Thoracic aorta (tissue), 2 donors: ENCODE measurements at regions not wholly inside any gene's neighbourhood (a gene's known extent, or its start where the extent isn't known, plus 50 kb on each side); places are given as distances from the start of the nearest gene placed in this dataset.

Experiments used
- ATAC-seq: fragments of 150-250 bp; one replicate; pipeline ENCODE4 v1.8.0; 2017; ENCODE audit warnings: low read depth; ENCODE audit not compliant: insufficient number of reproducible peaks, low FRiP score
- DNase-seq: peaks from one replicate; pipeline ENCODE4 v3.0.0-alpha.2; 2020; ENCODE audit warnings: low spot score
- H3K27ac ChIP-seq, 2 donors: fragments of 200-600 bp; sonication (generic); 1 replicate in 1 of 2; 2 replicates in 1 of 2; pipeline ENCODE4 v1.5.1; 2016; ENCODE audit warnings: mild to moderate bottlenecking in 2 of 2, moderate library complexity in 2 of 2
- H3K27me3 ChIP-seq: fragments of 200-600 bp; sonication (generic); replicated peaks from 2 replicates; pipeline ENCODE4 v1.6.0; 2016; ENCODE audit warnings: mild to moderate bottlenecking; ENCODE audit not compliant: insufficient read depth
- H3K36me3 ChIP-seq: fragments of 200-600 bp; sonication (generic); one replicate; pipeline ENCODE4 v1.5.1; 2016
- H3K4me1 ChIP-seq, 2 donors: fragments of 200-600 bp; sonication (generic); 1 replicate in 1 of 2; 2 replicates in 1 of 2; pipeline versions ENCODE4 v1.5.1 to v1.6.0; 2016; ENCODE audit warnings: low read depth in 2 of 2, mild to moderate bottlenecking in 1 of 2; ENCODE audit not compliant: control insufficient read depth in 1 of 2
- H3K4me3 ChIP-seq: fragments of 200-600 bp; sonication (generic); 2 replicates; pipeline ENCODE4 v1.5.1; 2016; ENCODE audit warnings: mild to moderate bottlenecking
- H3K9me3 ChIP-seq: fragments of 200-600 bp; sonication (generic); 2 replicates; pipeline ENCODE4 v1.5.1; 2016
- CTCF ChIP-seq: fragments of 200-600 bp; sonication (generic); IDR thresholded peaks from one replicate; pipeline ENCODE4 v1.5.1; 2019; ENCODE audit warnings: antibody characterized with exemption

DNA sequence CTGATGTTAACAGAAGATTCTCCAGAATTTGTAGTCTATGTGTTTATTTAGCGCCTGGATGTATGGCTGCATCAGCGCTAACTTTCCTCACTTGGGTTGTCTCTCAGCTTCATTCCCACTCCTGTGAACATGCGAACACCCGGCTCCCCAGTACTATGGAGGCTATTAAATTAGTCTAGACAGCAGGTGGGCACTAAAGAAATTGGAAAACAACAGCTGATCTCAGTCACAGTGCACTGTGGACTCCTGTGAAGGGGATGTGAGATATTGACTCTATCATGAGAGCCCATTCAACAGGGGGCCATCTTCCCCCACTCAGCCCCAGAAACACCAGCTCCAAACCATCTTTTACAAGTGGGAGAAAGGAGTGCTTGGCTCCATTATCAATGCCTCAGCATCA lies 471.0 kb downstream of the KDM4C start:
- H3K27me3 ChIP-seq: no peaks in the 10 kb centered on the region
- no peak overlapping the region for H3K27ac ChIP-seq
- ATAC-seq (no peak), DNase-seq (no peak)
- no peaks in the 10 kb centered on the region for H3K36me3 ChIP-seq
- H3K4me1 ChIP-seq: no peaks in the 10 kb centered on the region
- no peak for TF ChIP-seq CTCF
- no peaks in the 10 kb centered on the region for H3K9me3 ChIP-seq
- H3K4me3 ChIP-seq: no peak overlapping the region

DNA sequence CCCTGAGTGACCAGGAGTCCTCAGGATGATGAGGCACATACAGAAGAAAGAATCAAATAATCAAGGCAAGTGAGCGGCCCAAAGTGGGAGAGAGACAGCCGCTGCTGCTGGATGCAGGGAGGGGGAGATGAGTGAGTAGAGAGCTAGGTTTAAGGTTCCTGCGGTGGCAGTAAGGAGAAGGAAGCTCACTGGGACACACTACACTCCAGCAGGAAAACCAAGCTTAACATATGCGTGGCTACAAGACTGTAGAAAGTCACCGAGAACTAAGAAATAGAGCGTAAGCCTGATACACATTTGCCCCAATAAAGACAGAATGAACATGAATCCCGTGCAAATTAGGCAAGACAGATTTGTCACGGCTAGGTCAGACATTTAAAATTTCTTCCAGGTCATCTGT lies 470.2 kb downstream of the KDM4C start:
- no peaks in the 10 kb centered on the region for H3K27me3 ChIP-seq
- DNase-seq (no peak), ATAC-seq (no peak)
- H3K4me3 ChIP-seq: no peak overlapping the region
- no peak overlapping the region for H3K27ac ChIP-seq
- no peaks in the 10 kb centered on the region for H3K9me3 ChIP-seq
- H3K36me3 ChIP-seq: no peaks in the 10 kb centered on the region
- no peak for TF ChIP-seq CTCF
- H3K4me1 ChIP-seq: no peaks in the 10 kb centered on the region

DNA sequence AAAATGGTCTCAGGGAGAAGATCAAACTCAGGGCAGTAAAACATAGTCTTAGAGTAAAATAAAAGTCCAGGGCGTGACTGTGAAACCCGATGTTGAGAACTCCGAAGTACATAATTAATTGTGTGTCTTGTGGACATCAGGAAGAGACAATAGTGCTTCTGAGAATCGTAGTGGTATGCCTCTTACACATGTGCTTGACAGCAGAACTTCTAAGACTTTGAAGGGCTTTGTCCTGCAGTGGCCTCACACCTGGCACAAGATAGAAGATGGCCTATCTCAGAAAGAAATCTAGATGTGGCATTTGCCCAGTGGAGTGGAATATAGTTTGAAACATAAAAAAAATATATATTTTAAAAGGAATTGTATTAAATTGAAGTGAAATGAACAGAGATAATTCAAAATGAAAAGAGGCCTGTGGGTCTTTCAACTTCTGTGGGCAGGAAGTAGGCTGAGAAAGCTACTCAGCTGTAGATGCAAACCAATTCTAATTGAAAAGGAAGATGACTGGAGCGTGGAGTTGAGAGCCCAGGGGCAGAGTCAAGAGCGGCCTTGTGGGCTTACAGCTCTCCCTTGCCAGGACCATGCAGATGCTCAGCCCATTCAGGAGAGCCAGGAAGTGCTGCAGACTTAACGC lies 468.4 kb downstream of the KDM4C start:
- TF ChIP-seq CTCF: no peak
- H3K4me1 ChIP-seq: no peaks in the 10 kb centered on the region
- H3K36me3 ChIP-seq: no peaks in the 10 kb centered on the region
- DNase-seq: no peak
- no peak for ATAC-seq
- no peak overlapping the region for H3K27ac ChIP-seq
- H3K4me3 ChIP-seq: no peak overlapping the region
- H3K9me3 ChIP-seq: no peaks in the 10 kb centered on the region
- H3K27me3 ChIP-seq: no peaks in the 10 kb centered on the region
